ENCODE measurements at regions not wholly inside any gene's neighbourhood (a gene's known extent, or its start where the extent isn't known, plus 50 kb on each side); places are given as distances from the start of the nearest gene placed in this dataset.

DNA sequence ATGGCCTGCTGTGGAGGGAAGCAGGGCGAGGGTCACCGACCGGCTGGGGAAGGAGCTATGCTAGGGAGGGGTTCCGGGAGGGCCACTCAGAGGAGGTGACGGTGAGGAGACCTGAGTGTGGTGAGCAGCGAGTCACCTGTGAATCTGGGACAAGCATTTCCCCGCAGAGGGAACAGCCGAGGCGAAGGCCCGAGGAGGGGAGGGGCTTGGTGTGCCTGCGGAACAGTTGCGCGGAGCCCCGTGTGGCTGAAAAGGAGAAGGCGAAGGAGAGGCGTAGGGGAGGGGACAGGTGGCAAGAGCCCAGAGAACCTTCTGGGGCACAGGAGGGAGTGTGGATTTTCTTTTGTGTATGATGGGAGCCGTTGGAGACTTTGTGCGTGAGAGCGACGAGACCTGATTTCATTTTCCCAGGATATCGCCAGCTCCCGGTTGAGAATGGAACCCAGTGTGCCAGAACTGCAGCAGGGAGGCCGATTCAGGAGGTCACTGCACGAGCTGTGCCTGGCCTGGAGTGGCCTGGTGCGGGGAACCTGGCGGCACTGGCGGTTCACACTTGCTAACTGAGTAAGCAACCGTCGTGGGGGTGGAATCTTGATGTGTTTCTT, 117.7 kb upstream of the ZNF507 start:
- intact Hi-C loops (cut with micrococcal nuclease; ENCODE audit: unreplicated experiment) (loop anchor here (10.0 kb wide), 2 partner anchors 553 to 1443 kb away; no protein-coding TSS in a partner anchor), in situ Hi-C loops (cut with HindIII; ENCODE audit: extremely low pct_ligation_motif_present, low pct_unique_long_range_greater_than_20kb) (no loop called here)
- H3K4me1 ChIP-seq (ENCODE audit: insufficient read depth, low read length), result no peaks in the 10 kb centered on the region
- FAIRE-seq (no peak), ATAC-seq (no peak), DNase-seq (ENCODE audit: low spot score) (no peak)
- POLR2A ChIA-PET, result no interaction called here
- no peak overlapping the region for H3K9ac ChIP-seq (ENCODE audit: insufficient read depth, low read depth, low read length)
- no peaks in the 10 kb centered on the region for H3K9me3 ChIP-seq (ENCODE audit: low read length)
- no peaks in the 10 kb centered on the region for H3K36me3 ChIP-seq (replicated peaks in 1 of 2; ENCODE audit: control insufficient read depth in 1 of 2, insufficient read depth in 2 of 2, low read length in 2 of 2)
- peaks cover 0 to 29% of the 10 kb centered on the region in 2 experiments; a peak in 3 of 5 replicates for H3K27me3 ChIP-seq (ENCODE audit: control insufficient read depth in 1 of 2, insufficient read depth in 2 of 2, low read length in 2 of 2)
- no peak overlapping the region for H2AFZ ChIP-seq (ENCODE audit: low read length)
- no peaks in the 10 kb centered on the region for H3K79me2 ChIP-seq (ENCODE audit: insufficient read depth, low read length)
- WGBS (ENCODE audit: low lambda C conversion rate), result 27% methylated on average over 28 of the region's 29 CpGs
- no TSS peak for BruUV-seq (replicated peaks)
- TF ChIP-seq, protein P1, sequence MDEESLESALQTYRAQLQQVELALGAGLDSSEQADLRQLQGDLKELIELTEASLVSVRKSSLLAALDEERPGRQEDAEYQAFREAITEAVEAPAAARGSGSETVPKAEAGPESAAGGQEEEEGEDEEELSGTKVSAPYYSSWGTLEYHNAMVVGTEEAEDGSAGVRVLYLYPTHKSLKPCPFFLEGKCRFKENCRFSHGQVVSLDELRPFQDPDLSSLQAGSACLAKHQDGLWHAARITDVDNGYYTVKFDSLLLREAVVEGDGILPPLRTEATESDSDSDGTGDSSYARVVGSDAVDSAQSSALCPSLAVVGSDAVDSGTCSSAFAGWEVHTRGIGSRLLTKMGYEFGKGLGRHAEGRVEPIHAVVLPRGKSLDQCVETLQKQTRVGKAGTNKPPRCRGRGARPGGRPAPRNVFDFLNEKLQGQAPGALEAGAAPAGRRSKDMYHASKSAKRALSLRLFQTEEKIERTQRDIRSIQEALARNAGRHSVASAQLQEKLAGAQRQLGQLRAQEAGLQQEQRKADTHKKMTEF (CRISPR knock-in tag; IDR thresholded peaks at IDR 0.05), result no peak
- TF ChIP-seq ZNF749 (CRISPR knock-in tag; IDR thresholded peaks at IDR 0.05; ENCODE audit: borderline replicate concordance), result no peak
- H3K4me2 ChIP-seq (ENCODE audit: low read depth, low read length), result no peak overlapping the region
- H3K27ac ChIP-seq (ENCODE audit: extremely low read length, insufficient read depth, low read length), result no peak overlapping the region
- CTCF ChIA-PET (ENCODE audit: low intra/inter-chr PET ratio, low total read pairs), result no interaction called here
- H3K4me3 ChIP-seq (replicated peaks in 1 of 3; ENCODE audit: insufficient read depth in 1 of 3, low read depth in 2 of 3, low read length in 3 of 3), result no peak overlapping the region
- no peaks in the 10 kb centered on the region for H4K20me1 ChIP-seq (ENCODE audit: insufficient read depth, low read length)

DNA sequence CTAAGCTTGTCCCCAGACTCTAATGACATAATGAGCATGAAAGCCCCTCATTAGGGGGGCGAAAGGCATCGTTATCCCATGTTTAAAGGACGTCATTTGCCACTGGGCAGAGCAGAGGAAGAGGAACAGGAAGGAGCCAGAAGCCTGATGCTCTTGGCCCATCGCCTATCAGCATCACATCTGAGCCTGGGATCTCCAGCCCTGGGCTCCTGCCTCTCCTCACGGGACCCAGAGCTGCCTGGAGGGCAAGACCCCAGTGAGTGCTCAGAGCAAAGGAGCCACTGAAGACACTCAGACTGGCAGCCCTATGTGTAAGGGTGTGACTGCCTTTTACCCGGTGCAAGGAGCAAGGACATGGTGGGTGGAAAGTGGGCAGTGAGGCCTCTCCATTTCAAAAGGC, 115.0 kb upstream of the ZNF507 start:
- Histone ChIP-seq H3K9ac (ENCODE audit: insufficient read depth, low read depth, low read length) (no peak overlapping the region), H3K4me3 (replicated peaks in 1 of 3; ENCODE audit: insufficient read depth in 1 of 3, low read depth in 2 of 3, low read length in 3 of 3) (no peak overlapping the region), H3K9me3 (ENCODE audit: low read length) (no peaks in the 10 kb centered on the region), H4K20me1 (ENCODE audit: insufficient read depth, low read length) (no peaks in the 10 kb centered on the region), H3K27me3 (ENCODE audit: control insufficient read depth in 1 of 2, insufficient read depth in 2 of 2, low read length in 2 of 2) (peaks cover 0 to 16% of the 10 kb centered on the region in 2 experiments; a peak in 2 of 5 replicates), H2AFZ (ENCODE audit: low read length) (no peak overlapping the region), H3K4me2 (ENCODE audit: low read depth, low read length) (no peak overlapping the region), H3K4me1 (ENCODE audit: insufficient read depth, low read length) (no peaks in the 10 kb centered on the region), H3K36me3 (replicated peaks in 1 of 2; ENCODE audit: control insufficient read depth in 1 of 2, insufficient read depth in 2 of 2, low read length in 2 of 2) (no peaks in the 10 kb centered on the region), H3K79me2 (ENCODE audit: insufficient read depth, low read length) (no peaks in the 10 kb centered on the region), H3K27ac (ENCODE audit: extremely low read length, insufficient read depth, low read length) (no peak overlapping the region)
- ATAC-seq (no peak), DNase-seq (ENCODE audit: low spot score) (no peak), FAIRE-seq (no peak)
- no TSS peak for BruUV-seq (replicated peaks)
- intact Hi-C loops (cut with micrococcal nuclease; ENCODE audit: unreplicated experiment) (no loop called here), in situ Hi-C loops (cut with HindIII; ENCODE audit: extremely low pct_ligation_motif_present, low pct_unique_long_range_greater_than_20kb) (no loop called here)
- WGBS (ENCODE audit: low lambda C conversion rate), result 2% methylated on average over 6 of the region's 6 CpGs
- ChIA-PET CTCF (ENCODE audit: low intra/inter-chr PET ratio, low total read pairs) (no interaction called here), POLR2A (no interaction called here)
- TF ChIP-seq, protein P2, sequence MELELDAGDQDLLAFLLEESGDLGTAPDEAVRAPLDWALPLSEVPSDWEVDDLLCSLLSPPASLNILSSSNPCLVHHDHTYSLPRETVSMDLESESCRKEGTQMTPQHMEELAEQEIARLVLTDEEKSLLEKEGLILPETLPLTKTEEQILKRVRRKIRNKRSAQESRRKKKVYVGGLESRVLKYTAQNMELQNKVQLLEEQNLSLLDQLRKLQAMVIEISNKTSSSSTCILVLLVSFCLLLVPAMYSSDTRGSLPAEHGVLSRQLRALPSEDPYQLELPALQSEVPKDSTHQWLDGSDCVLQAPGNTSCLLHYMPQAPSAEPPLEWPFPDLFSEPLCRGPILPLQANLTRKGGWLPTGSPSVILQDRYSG (CRISPR knock-in tag; IDR thresholded peaks at IDR 0.05), result no peak
- no peak for TF ChIP-seq HOXA9 (CRISPR knock-in tag; IDR thresholded peaks at IDR 0.05; ENCODE audit: borderline replicate concordance)
- TF ChIP-seq, protein P3, sequence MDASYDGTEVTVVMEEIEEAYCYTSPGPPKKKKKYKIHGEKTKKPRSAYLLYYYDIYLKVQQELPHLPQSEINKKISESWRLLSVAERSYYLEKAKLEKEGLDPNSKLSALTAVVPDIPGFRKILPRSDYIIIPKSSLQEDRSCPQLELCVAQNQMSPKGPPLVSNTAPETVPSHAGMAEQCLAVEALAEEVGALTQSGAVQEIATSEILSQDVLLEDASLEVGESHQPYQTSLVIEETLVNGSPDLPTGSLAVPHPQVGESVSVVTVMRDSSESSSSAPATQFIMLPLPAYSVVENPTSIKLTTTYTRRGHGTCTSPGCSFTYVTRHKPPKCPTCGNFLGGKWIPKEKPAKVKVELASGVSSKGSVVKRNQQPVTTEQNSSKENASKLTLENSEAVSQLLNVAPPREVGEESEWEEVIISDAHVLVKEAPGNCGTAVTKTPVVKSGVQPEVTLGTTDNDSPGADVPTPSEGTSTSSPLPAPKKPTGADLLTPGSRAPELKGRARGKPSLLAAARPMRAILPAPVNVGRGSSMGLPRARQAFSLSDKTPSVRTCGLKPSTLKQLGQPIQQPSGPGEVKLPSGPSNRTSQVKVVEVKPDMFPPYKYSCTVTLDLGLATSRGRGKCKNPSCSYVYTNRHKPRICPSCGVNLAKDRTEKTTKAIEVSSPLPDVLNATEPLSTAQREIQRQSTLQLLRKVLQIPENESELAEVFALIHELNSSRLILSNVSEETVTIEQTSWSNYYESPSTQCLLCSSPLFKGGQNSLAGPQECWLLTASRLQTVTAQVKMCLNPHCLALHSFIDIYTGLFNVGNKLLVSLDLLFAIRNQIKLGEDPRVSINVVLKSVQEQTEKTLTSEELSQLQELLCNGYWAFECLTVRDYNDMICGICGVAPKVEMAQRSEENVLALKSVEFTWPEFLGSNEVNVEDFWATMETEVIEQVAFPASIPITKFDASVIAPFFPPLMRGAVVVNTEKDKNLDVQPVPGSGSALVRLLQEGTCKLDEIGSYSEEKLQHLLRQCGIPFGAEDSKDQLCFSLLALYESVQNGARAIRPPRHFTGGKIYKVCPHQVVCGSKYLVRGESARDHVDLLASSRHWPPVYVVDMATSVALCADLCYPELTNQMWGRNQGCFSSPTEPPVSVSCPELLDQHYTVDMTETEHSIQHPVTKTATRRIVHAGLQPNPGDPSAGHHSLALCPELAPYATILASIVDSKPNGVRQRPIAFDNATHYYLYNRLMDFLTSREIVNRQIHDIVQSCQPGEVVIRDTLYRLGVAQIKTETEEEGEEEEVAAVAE (CRISPR knock-in tag; IDR thresholded peaks at IDR 0.05; ENCODE audit: borderline replicate concordance), result no peak
- TF ChIP-seq JUN (CRISPR knock-in tag; IDR thresholded peaks at IDR 0.05), result no peak
- no peak for TF ChIP-seq SP5 (CRISPR knock-in tag; IDR thresholded peaks at IDR 0.05; ENCODE audit: borderline replicate concordance, low read depth)
- TF ChIP-seq, protein P4, sequence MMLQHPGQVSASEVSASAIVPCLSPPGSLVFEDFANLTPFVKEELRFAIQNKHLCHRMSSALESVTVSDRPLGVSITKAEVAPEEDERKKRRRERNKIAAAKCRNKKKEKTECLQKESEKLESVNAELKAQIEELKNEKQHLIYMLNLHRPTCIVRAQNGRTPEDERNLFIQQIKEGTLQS (CRISPR knock-in tag; IDR thresholded peaks at IDR 0.05), result no peak
- no peak for TF ChIP-seq ZSCAN12 (CRISPR knock-in tag; IDR thresholded peaks at IDR 0.05)

Data from HepG2 (cell line).